ENCODE measurements at regions not wholly inside any gene's neighbourhood (a gene's known extent, or its start where the extent isn't known, plus 50 kb on each side); places are given as distances from the start of the nearest gene placed in this dataset.

DNA sequence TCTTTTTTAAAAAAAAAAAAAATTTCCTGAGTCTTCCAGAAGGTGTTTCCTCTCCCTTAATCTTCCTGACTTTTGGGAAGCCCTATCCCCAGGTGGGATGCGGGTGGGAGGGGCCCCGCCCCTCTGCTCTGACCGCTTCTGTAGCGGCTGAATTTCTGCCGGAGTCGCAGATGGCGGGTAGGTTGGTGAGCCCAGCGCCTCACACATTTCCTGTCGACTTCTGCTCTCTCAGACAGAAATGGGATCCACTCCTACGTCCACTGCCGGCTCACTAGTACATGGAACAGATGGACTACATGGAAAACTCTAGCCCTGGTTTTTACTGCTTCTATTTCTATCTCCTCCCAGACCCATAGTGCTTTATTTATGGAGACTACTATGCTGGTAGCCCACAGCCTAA, 90.9 kb downstream of the NEUROD6 start:
- H3K36me3 ChIP-seq (ENCODE audit: control insufficient read depth, insufficient read depth, low read length), result no peaks in the 10 kb centered on the region
- no peak overlapping the region for H3K4me3 ChIP-seq (ENCODE audit: low read depth, low read length)
- H3K27me3 ChIP-seq (ENCODE audit: control insufficient read depth, insufficient read depth, low read length), result 0 out of 2 replicates have a peak, but pooled peaks cover 5% of the 10 kb centered on the region
- no peak overlapping the region for H3K27ac ChIP-seq (ENCODE audit: low read depth, low read length)
- no peak overlapping the region for H3K9ac ChIP-seq (ENCODE audit: low read depth, low read length)
- H3K9me3 ChIP-seq (ENCODE audit: control insufficient read depth, insufficient read depth, low read length), result no peaks in the 10 kb centered on the region
- peaks cover 17% of the 10 kb centered on the region for H3K4me1 ChIP-seq (ENCODE audit: control insufficient read depth, insufficient read depth, low read length)

DNA sequence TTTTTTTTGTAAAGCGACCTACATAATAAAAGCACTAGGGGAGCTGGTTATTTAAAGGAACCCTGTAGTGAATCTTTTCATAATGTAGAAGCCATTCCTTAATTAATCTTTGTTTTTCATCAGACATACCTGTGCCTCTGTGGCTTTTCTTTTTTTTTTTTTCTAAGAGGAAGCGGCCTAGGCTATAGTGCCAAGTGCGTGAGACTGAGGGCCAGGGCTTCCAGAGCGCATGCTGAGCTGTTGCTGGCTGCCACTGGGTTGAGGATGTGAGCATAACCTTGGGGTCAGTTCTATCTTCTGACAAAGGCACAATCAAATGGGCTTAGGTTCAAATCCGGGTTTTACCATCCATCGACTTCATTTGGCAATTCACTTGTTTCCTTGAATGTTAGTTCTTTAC, 103.7 kb downstream of the NEUROD6 start:
- peaks cover 6% of the 10 kb centered on the region; the same call in 1 of the 2 replicates for H3K4me1 ChIP-seq (ENCODE audit: control insufficient read depth, insufficient read depth, low read length)
- no peaks in the 10 kb centered on the region for H3K36me3 ChIP-seq (ENCODE audit: control insufficient read depth, insufficient read depth, low read length)
- H3K27me3 ChIP-seq (ENCODE audit: control insufficient read depth, insufficient read depth, low read length), result no peaks in the 10 kb centered on the region
- H3K27ac ChIP-seq (ENCODE audit: low read depth, low read length), result no peak overlapping the region
- H3K9me3 ChIP-seq (ENCODE audit: control insufficient read depth, insufficient read depth, low read length), result no peaks in the 10 kb centered on the region
- H3K9ac ChIP-seq (ENCODE audit: low read depth, low read length), result no peak overlapping the region
- no peak overlapping the region for H3K4me3 ChIP-seq (ENCODE audit: low read depth, low read length)

DNA sequence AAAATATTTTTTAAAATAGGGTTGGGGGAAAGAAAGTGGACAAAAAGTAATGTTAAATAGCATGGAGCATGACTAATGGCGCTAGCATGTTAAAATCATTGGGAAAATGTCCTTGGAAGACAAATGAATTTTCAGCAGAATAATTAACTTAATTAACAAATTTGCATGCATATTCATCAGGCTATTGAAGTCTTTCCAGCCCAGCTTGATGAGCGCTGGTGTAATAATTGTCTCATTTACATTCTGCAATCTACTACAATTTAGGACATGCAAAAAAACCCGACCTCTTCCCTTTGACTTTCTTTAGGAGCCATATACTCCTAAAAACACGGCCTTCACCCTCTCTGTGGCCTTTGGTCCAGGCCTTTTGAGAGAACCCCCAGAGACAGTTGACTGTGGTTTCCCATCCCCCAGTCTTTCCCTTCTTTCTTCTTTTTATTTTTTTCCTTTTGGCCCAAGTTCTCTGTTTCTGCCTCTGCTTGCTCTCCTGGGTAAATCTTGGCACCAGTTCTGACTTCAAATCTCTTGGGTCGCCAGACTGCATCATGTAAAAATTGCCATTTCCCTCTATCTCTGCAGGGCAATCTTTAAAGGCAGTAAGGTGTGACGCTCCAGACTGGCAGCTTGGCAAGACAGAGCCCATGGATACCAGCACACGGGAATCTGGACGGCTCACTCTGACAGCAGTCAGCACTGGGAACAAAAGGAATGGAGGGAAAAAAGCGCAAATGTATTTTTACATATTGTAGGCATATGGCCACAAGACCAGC, 105.5 kb downstream of the NEUROD6 start:
- no peaks in the 10 kb centered on the region for H3K9me3 ChIP-seq (ENCODE audit: control insufficient read depth, insufficient read depth, low read length)
- peaks cover 6% of the 10 kb centered on the region; the same call in 1 of the 2 replicates for H3K4me1 ChIP-seq (ENCODE audit: control insufficient read depth, insufficient read depth, low read length)

DNA sequence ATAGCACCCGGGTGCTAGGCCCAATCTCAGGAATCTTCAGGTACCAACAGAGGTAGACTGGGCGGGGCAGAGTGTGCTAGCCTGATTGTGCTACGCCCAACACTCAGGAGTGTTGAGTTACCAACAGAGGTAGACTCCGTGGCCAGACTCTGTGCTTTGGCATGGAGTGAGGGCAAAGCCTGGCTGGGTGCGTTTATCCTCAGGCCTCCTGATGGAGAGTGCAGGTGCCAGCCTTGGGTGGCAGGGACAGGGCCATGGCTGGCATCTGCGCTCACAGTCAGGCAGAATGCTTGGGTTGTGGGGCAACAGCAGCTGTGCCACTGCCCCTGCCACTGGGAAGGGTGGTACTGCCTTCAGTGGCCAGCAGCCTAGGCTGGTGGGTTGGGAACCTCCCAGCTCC, 111.6 kb downstream of the NEUROD6 start:
- H3K27me3 ChIP-seq (ENCODE audit: control insufficient read depth, insufficient read depth, low read length), result no peaks in the 10 kb centered on the region

More for the DNA sequence above, 105.5 kb downstream of the NEUROD6 start:
- Histone ChIP-seq H3K36me3 (ENCODE audit: control insufficient read depth, insufficient read depth, low read length) (no peaks in the 10 kb centered on the region), H3K27ac (ENCODE audit: low read depth, low read length) (no peak overlapping the region), H3K27me3 (ENCODE audit: control insufficient read depth, insufficient read depth, low read length) (no peaks in the 10 kb centered on the region), H3K9ac (ENCODE audit: low read depth, low read length) (no peak overlapping the region), H3K4me3 (ENCODE audit: low read depth, low read length) (no peak overlapping the region)

DNA sequence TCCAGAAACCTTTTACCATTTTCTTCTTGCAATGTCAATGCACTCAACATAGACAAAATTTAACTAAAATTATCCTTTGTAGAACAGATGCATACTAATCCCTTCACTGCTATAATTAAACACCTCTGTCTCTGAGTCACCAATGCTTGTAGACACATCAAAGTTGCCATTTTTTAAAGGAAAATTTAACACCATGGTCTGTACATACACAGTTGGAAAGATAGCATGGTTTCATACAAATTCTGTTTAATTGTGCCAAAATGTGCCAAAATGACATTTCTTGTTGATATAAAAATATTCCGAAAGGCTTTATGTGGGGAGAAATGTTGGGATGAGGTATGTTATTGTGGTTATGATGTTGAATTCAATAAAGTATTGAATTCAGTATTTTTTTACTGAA, 125.8 kb downstream of the NEUROD6 start:
- Histone ChIP-seq H3K4me3 (ENCODE audit: low read depth, low read length) (no peak overlapping the region), H3K9ac (ENCODE audit: low read depth, low read length) (no peak overlapping the region), H3K9me3 (ENCODE audit: control insufficient read depth, insufficient read depth, low read length) (no peaks in the 10 kb centered on the region), H3K27ac (ENCODE audit: low read depth, low read length) (no peak overlapping the region), H3K4me1 (ENCODE audit: control insufficient read depth, insufficient read depth, low read length) (0 out of 2 replicates have a peak, but pooled peaks cover 5% of the 10 kb centered on the region), H3K36me3 (ENCODE audit: control insufficient read depth, insufficient read depth, low read length) (no peaks in the 10 kb centered on the region), H3K27me3 (ENCODE audit: control insufficient read depth, insufficient read depth, low read length) (no peaks in the 10 kb centered on the region)

More for the DNA sequence above, 111.6 kb downstream of the NEUROD6 start:
- Histone ChIP-seq H3K4me3 (ENCODE audit: low read depth, low read length) (no peak overlapping the region), H3K27ac (ENCODE audit: low read depth, low read length) (no peak overlapping the region), H3K9me3 (ENCODE audit: control insufficient read depth, insufficient read depth, low read length) (peaks cover 5% of the 10 kb centered on the region), H3K4me1 (ENCODE audit: control insufficient read depth, insufficient read depth, low read length) (no peaks in the 10 kb centered on the region), H3K36me3 (ENCODE audit: control insufficient read depth, insufficient read depth, low read length) (no peaks in the 10 kb centered on the region), H3K9ac (ENCODE audit: low read depth, low read length) (no peak overlapping the region)

DNA sequence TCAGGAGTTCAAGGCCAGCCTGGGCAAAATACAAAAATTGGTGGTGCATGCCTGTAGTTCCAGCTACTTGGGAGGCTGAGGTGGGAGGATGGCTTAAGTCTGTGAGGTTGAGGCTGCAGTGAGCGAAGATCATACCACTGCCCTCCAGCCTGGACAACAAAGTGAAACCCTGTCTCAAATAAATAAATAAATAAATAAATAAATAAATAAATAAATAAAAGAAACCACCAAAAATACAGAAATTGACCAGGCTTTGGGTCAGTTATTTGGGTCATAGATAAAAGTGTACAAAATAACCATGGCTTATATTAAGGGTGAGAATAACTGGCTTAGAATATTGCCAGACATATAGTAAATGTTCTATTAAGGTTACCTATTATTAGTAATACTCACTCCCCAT, 129.2 kb downstream of the NEUROD6 start:
- Histone ChIP-seq H3K4me3 (ENCODE audit: low read depth, low read length) (no peak overlapping the region), H3K36me3 (ENCODE audit: control insufficient read depth, insufficient read depth, low read length) (no peaks in the 10 kb centered on the region), H3K27ac (ENCODE audit: low read depth, low read length) (no peak overlapping the region), H3K9ac (ENCODE audit: low read depth, low read length) (no peak overlapping the region), H3K9me3 (ENCODE audit: control insufficient read depth, insufficient read depth, low read length) (no peaks in the 10 kb centered on the region), H3K27me3 (ENCODE audit: control insufficient read depth, insufficient read depth, low read length) (no peaks in the 10 kb centered on the region), H3K4me1 (ENCODE audit: control insufficient read depth, insufficient read depth, low read length) (0 out of 2 replicates have a peak, but pooled peaks cover 5% of the 10 kb centered on the region)

DNA sequence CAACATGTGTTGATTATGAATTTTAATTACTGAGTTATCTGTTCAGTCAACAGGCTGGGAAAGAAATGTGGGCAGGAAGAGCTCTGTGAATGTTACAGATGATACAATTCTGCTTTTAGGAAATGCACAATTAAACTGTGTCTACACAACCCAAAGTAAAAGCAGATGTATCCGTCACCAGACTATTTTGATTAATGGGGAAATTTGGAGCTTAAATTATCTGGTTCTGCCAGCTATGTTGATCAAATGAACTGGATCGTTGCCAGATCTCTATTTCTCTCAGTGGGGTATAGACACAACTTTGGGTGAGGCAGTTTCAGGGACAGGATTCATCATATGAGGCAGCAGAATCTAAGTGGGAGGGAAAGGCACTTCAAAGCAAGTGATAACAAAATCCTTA, 136.5 kb downstream of the NEUROD6 start:
- no peak overlapping the region for H3K4me3 ChIP-seq (ENCODE audit: low read depth, low read length)
- no peaks in the 10 kb centered on the region for H3K4me1 ChIP-seq (ENCODE audit: control insufficient read depth, insufficient read depth, low read length)
- H3K9me3 ChIP-seq (ENCODE audit: control insufficient read depth, insufficient read depth, low read length), result no peaks in the 10 kb centered on the region; the same call in 1 of the 2 replicates
- H3K36me3 ChIP-seq (ENCODE audit: control insufficient read depth, insufficient read depth, low read length), result no peaks in the 10 kb centered on the region
- no peaks in the 10 kb centered on the region for H3K27me3 ChIP-seq (ENCODE audit: control insufficient read depth, insufficient read depth, low read length)
- H3K27ac ChIP-seq (ENCODE audit: low read depth, low read length), result no peak overlapping the region
- no peak overlapping the region for H3K9ac ChIP-seq (ENCODE audit: low read depth, low read length)

DNA sequence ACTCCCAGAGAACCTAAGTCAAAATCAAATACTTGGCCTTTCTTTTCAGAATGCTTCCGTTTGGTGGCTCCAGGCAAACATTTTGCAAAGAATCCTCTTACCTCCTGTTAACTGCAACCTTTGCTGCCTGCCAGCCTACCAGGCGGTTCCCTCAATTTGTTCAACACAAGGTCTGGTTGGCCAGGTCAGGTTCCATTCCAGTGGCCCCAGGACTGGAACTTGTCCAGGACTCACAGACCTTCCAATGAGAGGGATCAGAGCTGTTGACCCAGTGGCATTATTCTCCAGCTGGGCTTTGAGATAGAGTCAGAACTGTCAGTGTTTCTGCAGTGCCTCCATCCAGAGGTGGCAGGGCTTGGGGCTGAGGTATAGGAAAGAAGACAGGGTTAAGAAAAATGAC, 137.0 kb downstream of the NEUROD6 start:
- H3K4me3 ChIP-seq (ENCODE audit: low read depth, low read length), result no peak overlapping the region
- H3K9ac ChIP-seq (ENCODE audit: low read depth, low read length), result no peak overlapping the region
- H3K36me3 ChIP-seq (ENCODE audit: control insufficient read depth, insufficient read depth, low read length), result no peaks in the 10 kb centered on the region
- H3K27ac ChIP-seq (ENCODE audit: low read depth, low read length), result no peak overlapping the region
- H3K27me3 ChIP-seq (ENCODE audit: control insufficient read depth, insufficient read depth, low read length), result no peaks in the 10 kb centered on the region
- peaks cover under 1% of the 10 kb centered on the region for H3K9me3 ChIP-seq (ENCODE audit: control insufficient read depth, insufficient read depth, low read length)
- no peaks in the 10 kb centered on the region for H3K4me1 ChIP-seq (ENCODE audit: control insufficient read depth, insufficient read depth, low read length)

DNA sequence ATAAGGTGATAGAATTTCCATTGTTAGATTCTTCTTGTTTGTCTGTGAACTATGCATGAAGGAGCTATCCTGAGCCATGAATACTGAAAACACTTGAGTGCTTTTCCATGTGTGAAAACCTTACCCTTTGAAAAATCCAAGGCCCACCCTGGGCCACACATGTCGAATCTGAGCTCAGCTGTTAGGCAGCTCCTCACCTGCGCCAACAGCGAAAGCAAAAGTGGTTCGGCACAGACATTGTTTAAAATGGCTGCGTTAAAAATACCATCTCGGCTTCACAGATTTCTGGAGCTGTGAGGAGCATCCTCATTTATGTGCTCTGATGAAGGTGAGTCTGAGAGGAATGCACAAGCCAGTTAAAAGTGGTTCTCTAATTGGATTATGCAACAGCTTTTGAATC, 137.7 kb downstream of the NEUROD6 start:
- H3K36me3 ChIP-seq (ENCODE audit: control insufficient read depth, insufficient read depth, low read length), result no peaks in the 10 kb centered on the region
- H3K27me3 ChIP-seq (ENCODE audit: control insufficient read depth, insufficient read depth, low read length), result no peaks in the 10 kb centered on the region
- peaks cover 8% of the 10 kb centered on the region for H3K9me3 ChIP-seq (ENCODE audit: control insufficient read depth, insufficient read depth, low read length)
- H3K9ac ChIP-seq (ENCODE audit: low read depth, low read length), result no peak overlapping the region
- no peaks in the 10 kb centered on the region for H3K4me1 ChIP-seq (ENCODE audit: control insufficient read depth, insufficient read depth, low read length)
- no peak overlapping the region for H3K4me3 ChIP-seq (ENCODE audit: low read depth, low read length)
- H3K27ac ChIP-seq (ENCODE audit: low read depth, low read length), result no peak overlapping the region

DNA sequence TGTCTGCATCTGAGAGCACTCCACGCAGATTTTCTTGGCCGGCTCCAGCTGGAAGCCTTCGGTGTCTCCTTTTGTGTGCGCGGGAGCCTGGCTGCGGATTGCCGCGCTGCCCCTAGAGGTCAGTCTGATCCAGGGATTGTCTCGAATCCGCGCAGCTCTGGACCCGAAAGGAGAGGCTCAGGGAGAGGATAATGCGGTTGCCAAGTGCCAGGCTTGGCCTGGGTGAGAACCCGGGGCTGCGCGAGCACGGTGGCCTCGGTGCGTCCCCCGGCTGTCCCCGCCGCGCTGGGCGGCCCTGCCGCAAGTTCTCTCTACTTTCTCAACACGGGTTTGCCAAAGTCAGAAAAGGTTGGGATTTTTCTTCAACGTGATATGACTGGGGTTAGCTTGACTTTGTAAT, 140.9 kb downstream of the ADCYAP1R1 start:
- no peaks in the 10 kb centered on the region for H3K36me3 ChIP-seq (ENCODE audit: control insufficient read depth, insufficient read depth, low read length)
- no peak overlapping the region for H3K4me3 ChIP-seq (ENCODE audit: low read depth, low read length)
- H3K27ac ChIP-seq (ENCODE audit: low read depth, low read length), result no peak overlapping the region
- no peak overlapping the region for H3K9ac ChIP-seq (ENCODE audit: low read depth, low read length)
- H3K4me1 ChIP-seq (ENCODE audit: control insufficient read depth, insufficient read depth, low read length), result no peaks in the 10 kb centered on the region; the same call in 1 of the 2 replicates
- H3K27me3 ChIP-seq (ENCODE audit: control insufficient read depth, insufficient read depth, low read length), result no peaks in the 10 kb centered on the region; the same call in 1 of the 2 replicates
- peaks cover 13% of the 10 kb centered on the region for H3K9me3 ChIP-seq (ENCODE audit: control insufficient read depth, insufficient read depth, low read length)

DNA sequence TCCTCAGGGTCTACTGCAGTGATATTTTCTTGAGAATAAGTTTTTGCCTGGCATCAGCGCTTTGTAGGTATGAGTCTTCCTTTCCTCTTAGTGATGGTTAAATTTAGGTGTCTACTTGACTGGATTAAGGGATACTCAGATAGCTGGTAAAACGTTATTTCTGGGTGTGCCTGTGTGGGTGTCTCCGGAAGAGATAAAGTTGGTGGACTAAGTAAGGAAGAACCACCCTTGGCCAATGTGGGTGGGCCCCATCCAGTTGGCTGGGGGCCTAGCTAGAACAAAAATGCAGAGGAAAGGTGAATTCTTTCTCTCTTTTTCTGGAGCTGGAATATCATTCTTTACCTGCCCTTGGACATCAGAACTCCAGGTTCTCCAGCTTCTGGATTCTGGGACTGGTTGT, 138.8 kb downstream of the ADCYAP1R1 start:
- no peaks in the 10 kb centered on the region; the same call in 1 of the 2 replicates for H3K4me1 ChIP-seq (ENCODE audit: control insufficient read depth, insufficient read depth, low read length)
- no peak overlapping the region for H3K9ac ChIP-seq (ENCODE audit: low read depth, low read length)
- no peaks in the 10 kb centered on the region for H3K9me3 ChIP-seq (ENCODE audit: control insufficient read depth, insufficient read depth, low read length)
- H3K27ac ChIP-seq (ENCODE audit: low read depth, low read length), result no peak overlapping the region
- no peak overlapping the region for H3K4me3 ChIP-seq (ENCODE audit: low read depth, low read length)
- H3K36me3 ChIP-seq (ENCODE audit: control insufficient read depth, insufficient read depth, low read length), result no peaks in the 10 kb centered on the region
- H3K27me3 ChIP-seq (ENCODE audit: control insufficient read depth, insufficient read depth, low read length), result no peaks in the 10 kb centered on the region; the same call in 1 of the 2 replicates

Data from HUES48 (cell line).